ENCODE measurements at regions not wholly inside any gene's neighbourhood (a gene's known extent, or its start where the extent isn't known, plus 50 kb on each side); places are given as distances from the start of the nearest gene placed in this dataset.

GRCh38 chr9:126058591-126058990 lies 268.0 kb upstream of the MVB12B start:
- no peak for TF ChIP-seq EZH2phosphoT487 (IDR thresholded peaks at IDR 0.05; ENCODE audit: borderline replicate concordance, low read length)
- no peak for TF ChIP-seq CTCF (IDR thresholded peaks at IDR 0.05; ENCODE audit: low read depth, low read length, poor library complexity, severe bottlenecking)

All from DOHH2 (cell line).